H9 (cell line): ENCODE measurements at regions not wholly inside any gene's neighbourhood (a gene's known extent, or its start where the extent isn't known, plus 50 kb on each side); places are given as distances from the start of the nearest gene placed in this dataset.

Experiments used
- DNase-seq: peaks from one replicate; pipeline ENCODE4 v3.0.0-alpha.2; 2017
- H2AFZ ChIP-seq: one replicate; pipeline ENCODE4 v1.6.1; 2013; ENCODE audit warnings: mild to moderate bottlenecking, low read length, control low read depth, moderate library complexity
- H2AK5ac ChIP-seq: 2 replicates; pipeline ENCODE4 v1.6.1; 2013; ENCODE audit warnings: low read length, control low read depth, mixed read lengths; ENCODE audit not compliant: insufficient read length
- H2BK120ac ChIP-seq: one replicate; pipeline ENCODE4 v1.6.1; 2013; ENCODE audit warnings: low read depth, mild to moderate bottlenecking, low read length, control low read depth, inconsistent platforms; ENCODE audit not compliant: poor library complexity, severe bottlenecking
- H2BK12ac ChIP-seq: 2 replicates; pipeline ENCODE4 v1.6.1; 2013; ENCODE audit warnings: low read length, control low read depth, mixed read lengths, low read depth; ENCODE audit not compliant: insufficient read length
- H2BK15ac ChIP-seq: 2 replicates; pipeline ENCODE4 v1.6.1; 2013; ENCODE audit warnings: low read depth, low read length, control low read depth
- H2BK20ac ChIP-seq: one replicate; pipeline ENCODE4 v1.6.1; 2013; ENCODE audit warnings: low read depth, mild to moderate bottlenecking, low read length, control low read depth, inconsistent platforms; ENCODE audit not compliant: poor library complexity, severe bottlenecking
- H2BK5ac ChIP-seq: 2 replicates; pipeline ENCODE4 v1.6.1; 2013; ENCODE audit warnings: low read length, control low read depth, mixed read lengths; ENCODE audit not compliant: insufficient read length
- H3K14ac ChIP-seq: 2 replicates; pipeline ENCODE4 v1.6.1; 2013; ENCODE audit warnings: low read length, control low read depth; ENCODE audit not compliant: insufficient read depth
- H3K18ac ChIP-seq: 2 replicates; pipeline ENCODE4 v1.6.1; 2013; ENCODE audit warnings: low read depth, mild to moderate bottlenecking, mixed read lengths, low read length, control low read depth; ENCODE audit not compliant: insufficient read length
- H3K23ac ChIP-seq: 2 replicates; pipeline ENCODE4 v1.6.1; 2013; ENCODE audit warnings: low read length, control low read depth, mixed read lengths, low read depth; ENCODE audit not compliant: insufficient read length
- H3K23me2 ChIP-seq: 2 replicates; pipeline ENCODE4 v1.6.1; 2013; ENCODE audit warnings: low read depth, mild to moderate bottlenecking, mixed read lengths, low read length, control low read depth; ENCODE audit not compliant: insufficient read length, poor library complexity, severe bottlenecking
- H3K27ac ChIP-seq: 2 replicates; pipeline ENCODE4 v1.5.1; 2013; ENCODE audit warnings: low read length, control low read depth, mixed read lengths, low read depth; ENCODE audit not compliant: insufficient read length
- H3K27me3 ChIP-seq: 2 replicates; pipeline ENCODE4 v1.6.1; 2013; ENCODE audit warnings: low read length, control low read depth, inconsistent platforms; ENCODE audit not compliant: insufficient read depth
- H3K4ac ChIP-seq: 2 replicates; pipeline ENCODE4 v1.6.1; 2013; ENCODE audit warnings: low read depth, mild to moderate bottlenecking, control low read depth, inconsistent platforms, low read length, moderate library complexity
- H3K4me1 ChIP-seq: 2 replicates; pipeline ENCODE4 v1.6.1; 2013; ENCODE audit warnings: low read length, control low read depth, inconsistent platforms; ENCODE audit not compliant: insufficient read depth
- H3K4me2 ChIP-seq: 2 replicates; pipeline ENCODE4 v1.6.1; 2013; ENCODE audit warnings: low read length, control low read depth, mixed read lengths; ENCODE audit not compliant: insufficient read length, insufficient read depth
- H3K56ac ChIP-seq: 2 replicates; pipeline ENCODE4 v1.6.1; 2013; ENCODE audit warnings: low read depth, mild to moderate bottlenecking, mixed read lengths, low read length, control low read depth; ENCODE audit not compliant: insufficient read length
- H3K79me1 ChIP-seq: 2 replicates; pipeline ENCODE4 v1.6.1; 2013; ENCODE audit warnings: low read depth, mild to moderate bottlenecking, moderate library complexity, low read length, control low read depth, inconsistent platforms; ENCODE audit not compliant: insufficient read depth, poor library complexity, severe bottlenecking
- H3K79me2 ChIP-seq: 2 replicates; pipeline ENCODE4 v1.6.1; 2013; ENCODE audit warnings: low read length, control low read depth, inconsistent platforms; ENCODE audit not compliant: insufficient read depth
- H3K9ac ChIP-seq: 2 replicates; pipeline ENCODE4 v1.6.1; 2013; ENCODE audit warnings: low read length, control low read depth, mixed read lengths; ENCODE audit not compliant: insufficient read length; ENCODE audit errors: extremely low read depth
- H3K9me3 ChIP-seq: one replicate; pipeline ENCODE4 v1.6.1; 2013; ENCODE audit warnings: low read depth, low read length, inconsistent platforms; ENCODE audit not compliant: control insufficient read depth
- H3T11ph ChIP-seq: one replicate; pipeline ENCODE4 v1.6.1; 2013; ENCODE audit warnings: mild to moderate bottlenecking, low read length, control low read depth, inconsistent platforms
- H4K20me1 ChIP-seq: one replicate; pipeline ENCODE4 v1.6.1; 2013; ENCODE audit not compliant: control insufficient read depth, insufficient read length, insufficient read depth
- H4K5ac ChIP-seq: 2 replicates; pipeline ENCODE4 v1.6.1; 2013; ENCODE audit warnings: low read depth, mild to moderate bottlenecking, mixed read lengths, low read length, control low read depth; ENCODE audit not compliant: insufficient read length
- H4K8ac ChIP-seq: replicated peaks from 2 replicates; pipeline ENCODE4 v1.6.1; 2013; ENCODE audit warnings: low read length, control low read depth, mixed read lengths, low read depth; ENCODE audit not compliant: insufficient read length
- H4K91ac ChIP-seq: 2 replicates; pipeline ENCODE4 v1.6.1; 2013; ENCODE audit warnings: low read depth, mild to moderate bottlenecking, moderate library complexity, mixed read lengths, low read length, control low read depth; ENCODE audit not compliant: insufficient read length
- H3K27ac Mint-ChIP-seq, 3 experiments: 2 replicates in 2 of 3; 3 replicates in 1 of 3; pipeline ENCODE4 v1.8.0; 2020 to 2021; ENCODE audit warnings: mixed read lengths in 3 of 3, mild to moderate bottlenecking in 1 of 3, moderate library complexity in 1 of 3
- H3K27me3 Mint-ChIP-seq: 2 replicates; pipeline ENCODE4 v1.8.0; 2021; ENCODE audit warnings: low read depth, mild to moderate bottlenecking, moderate library complexity, mixed read lengths
- H3K36me3 Mint-ChIP-seq, 3 experiments: 2 replicates in 2 of 3; 3 replicates in 1 of 3; pipeline ENCODE4 v1.8.0; 2020 to 2021; ENCODE audit warnings: low read depth in 3 of 3, mixed read lengths in 3 of 3; ENCODE audit not compliant: insufficient read depth in 1 of 3
- H3K4me1 Mint-ChIP-seq, 2 experiments: 2 replicates each; pipeline ENCODE4 v1.8.0; 2020; ENCODE audit warnings: mixed read lengths in 2 of 2
- H3K4me3 Mint-ChIP-seq, 2 experiments: 2 replicates in 1 of 2; 3 replicates in 1 of 2; pipeline ENCODE4 v1.8.0; 2020 to 2021; ENCODE audit warnings: mild to moderate bottlenecking in 2 of 2, mixed read lengths in 2 of 2, moderate library complexity in 1 of 2
- H3K9me3 Mint-ChIP-seq, 2 experiments: 2 replicates in 1 of 2; 3 replicates in 1 of 2; pipeline ENCODE4 v1.8.0; 2020; ENCODE audit warnings: mild to moderate bottlenecking in 2 of 2, mixed read lengths in 2 of 2, moderate library complexity in 1 of 2
- CTCF ChIP-seq: fragments of 200-600 bp; sonication (generic); conservative IDR thresholded peaks from 3 replicates; pipeline ENCODE4 v1.8.0; 2021; ENCODE audit warnings: antibody characterized with exemption, mild to moderate bottlenecking
- WGBS: extraction: QIAGEN DNeasy Blood & Tissue Kit; methylation state at CpG from one replicate; pipeline ENCODE4 v1.1.7; 2013; ENCODE audit warnings: missing lambda C conversion rate, low lambda C conversion rate, mixed read lengths; ENCODE audit not compliant: insufficient read length; ENCODE audit errors: extremely low coverage; 5-methylcytosine and 5-hydroxymethylcytosine counted together

- peaks cover 0 to 3% (median 0%) of the 10 kb centered on the region in 3 experiments; a peak in 1 of 7 replicates for H3K36me3 Mint-ChIP-seq
- no peaks in the 10 kb centered on the region for H3K4me1 Mint-ChIP-seq
- Histone ChIP-seq H2BK15ac (no peak overlapping the region), H3K23ac (no peak overlapping the region), H2AFZ (no peak overlapping the region), H3K14ac (no peak overlapping the region), H3K4ac (no peak overlapping the region), H4K91ac (no peak overlapping the region), H4K8ac (no peak overlapping the region), H4K20me1 (no peaks in the 10 kb centered on the region), H2BK120ac (no peak overlapping the region), H2BK12ac (no peak overlapping the region), H3K79me2 (no peaks in the 10 kb centered on the region), H2BK5ac (no peak overlapping the region), H3K9ac (no peak overlapping the region), H3K23me2 (no peaks in the 10 kb centered on the region), H3K27me3 (no peaks in the 10 kb centered on the region), H3K4me1 (no peaks in the 10 kb centered on the region), H3K79me1 (no peaks in the 10 kb centered on the region), H2AK5ac (no peak overlapping the region), H3K18ac (no peak overlapping the region), H3K56ac (no peak overlapping the region), H2BK20ac (no peak overlapping the region), H3K9me3 (no peaks in the 10 kb centered on the region), H3T11ph (no peak overlapping the region), H3K4me2 (no peak overlapping the region), H3K27ac (no peak overlapping the region), H4K5ac (no peak overlapping the region)
- DNase-seq: no peak
- no peak overlapping the region for H3K27ac Mint-ChIP-seq
- no peaks in the 10 kb centered on the region for H3K27me3 Mint-ChIP-seq
- no peak overlapping the region for H3K4me3 Mint-ChIP-seq
- WGBS: no CpG with 5 or more reads among the region's 8 CpGs
- H3K9me3 Mint-ChIP-seq: peaks cover 0 to 8% of the 10 kb centered on the region in 2 experiments; a peak in 4 of 5 replicates
- no peak for TF ChIP-seq CTCF
These were observed 309.9 kb upstream of the NOX3 start for GRCh38 chr6:155765275-155766194.
